T-helper 17 cell (primary cell): ENCODE measurements at regions not wholly inside any gene's neighbourhood (a gene's known extent, or its start where the extent isn't known, plus 50 kb on each side); places are given as distances from the start of the nearest gene placed in this dataset.

Experiments used
- ATAC-seq: fragments of 150-1000 bp; cut with Tn5 transposase; 2 replicates; pipeline ENCODE4 v1.10.0; 2021; ENCODE audit warnings: mild to moderate bottlenecking, moderate library complexity
- DNase-seq, 3 donors: peaks; one replicate each; pipeline versions ENCODE4 v3.0.0 to v3.0.0-alpha.2; 2020 to 2021
- H3K9me3 ChIP-seq: one replicate; pipeline ENCODE4 v1.7.0; 2013; ENCODE audit warnings: low read length, mild to moderate bottlenecking; ENCODE audit not compliant: control insufficient read depth, poor library complexity, severe bottlenecking
- H3K27ac Mint-ChIP-seq: one replicate; pipeline ENCODE4 v1.8.0; 2022; ENCODE audit warnings: mild to moderate bottlenecking, moderate library complexity, mixed read lengths
- H3K27me3 Mint-ChIP-seq: one replicate; pipeline ENCODE4 v1.8.0; 2022; ENCODE audit warnings: mixed read lengths
- H3K36me3 Mint-ChIP-seq: one replicate; pipeline ENCODE4 v1.8.0; 2022; ENCODE audit warnings: low read depth, mixed read lengths
- H3K4me1 Mint-ChIP-seq: one replicate; pipeline ENCODE4 v1.8.0; 2022; ENCODE audit warnings: mild to moderate bottlenecking, mixed read lengths
- H3K4me3 Mint-ChIP-seq: one replicate; pipeline ENCODE4 v1.8.0; 2022; ENCODE audit warnings: mild to moderate bottlenecking, moderate library complexity, mixed read lengths

- DNase-seq = no peak
- H3K4me1 Mint-ChIP-seq = peaks cover 7% of the 10 kb centered on the region
- no peak for ATAC-seq
- H3K9me3 ChIP-seq = no peaks in the 10 kb centered on the region
- no peaks in the 10 kb centered on the region for H3K27me3 Mint-ChIP-seq
- no peak overlapping the region for H3K27ac Mint-ChIP-seq
- no peak overlapping the region for H3K4me3 Mint-ChIP-seq
- H3K36me3 Mint-ChIP-seq = peaks cover 2% of the 10 kb centered on the region
Measured at GRCh38 chr3:104596054-104596453, 770.7 kb upstream of the ALCAM start.

GRCh38 chr3:104596551-104596950 is 770.2 kb upstream of the ALCAM start:
- Mint-ChIP-seq H3K36me3 (peaks cover 2% of the 10 kb centered on the region), H3K4me1 (peaks cover 4% of the 10 kb centered on the region), H3K4me3 (no peak overlapping the region), H3K27ac (no peak overlapping the region), H3K27me3 (no peaks in the 10 kb centered on the region)
- ATAC-seq (peak; percentile 57), DNase-seq (no peak)
- H3K9me3 ChIP-seq = no peaks in the 10 kb centered on the region

- no peaks in the 10 kb centered on the region for H3K36me3 Mint-ChIP-seq
- no peak overlapping the region for H3K4me3 Mint-ChIP-seq
- ATAC-seq = no peak
- no peak overlapping the region for H3K27ac Mint-ChIP-seq
- no peaks in the 10 kb centered on the region for H3K4me1 Mint-ChIP-seq
- peaks cover 12% of the 10 kb centered on the region for H3K27me3 Mint-ChIP-seq
- DNase-seq = no peak
- H3K9me3 ChIP-seq = no peaks in the 10 kb centered on the region
Measured at GRCh38 chr3:104598848-104599511, 767.7 kb upstream of the ALCAM start.

DNA sequence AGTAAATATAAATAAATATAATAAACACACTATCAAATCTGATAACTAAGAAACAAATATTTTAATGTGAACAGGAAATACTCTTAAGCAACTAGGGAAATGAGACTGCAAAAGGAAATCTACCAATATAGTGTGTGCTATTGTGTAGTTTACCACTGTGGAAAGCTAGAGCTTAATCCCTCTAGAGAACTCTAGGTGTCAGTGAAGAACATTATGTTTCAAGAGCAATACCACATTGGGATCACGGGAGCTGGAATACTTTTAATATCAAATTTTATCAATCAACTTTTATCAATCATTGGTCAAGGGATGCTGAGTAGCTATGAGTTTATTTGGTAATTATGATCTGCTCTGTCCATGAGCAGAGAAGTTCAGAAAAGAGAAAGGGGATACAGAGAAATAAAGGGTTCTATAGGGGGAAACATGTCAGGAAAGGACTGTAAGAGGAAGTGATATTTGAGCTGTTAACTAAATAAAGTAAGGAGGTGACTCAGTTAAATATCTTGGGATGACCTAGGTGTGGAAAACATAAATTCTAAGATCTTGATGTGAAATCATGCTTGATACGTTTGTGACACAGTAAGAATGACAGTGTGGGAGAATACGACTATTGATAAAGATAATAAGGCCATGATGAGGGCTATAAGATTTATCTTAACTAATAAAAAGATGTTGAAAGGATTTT is 762.2 kb upstream of the ALCAM start:
- Mint-ChIP-seq H3K4me1 (peaks cover 7% of the 10 kb centered on the region), H3K27me3 (peaks cover 38% of the 10 kb centered on the region), H3K4me3 (no peak overlapping the region), H3K36me3 (no peaks in the 10 kb centered on the region), H3K27ac (no peak overlapping the region)
- no peaks in the 10 kb centered on the region for H3K9me3 ChIP-seq
- no peak for DNase-seq
- ATAC-seq = no peak

DNA sequence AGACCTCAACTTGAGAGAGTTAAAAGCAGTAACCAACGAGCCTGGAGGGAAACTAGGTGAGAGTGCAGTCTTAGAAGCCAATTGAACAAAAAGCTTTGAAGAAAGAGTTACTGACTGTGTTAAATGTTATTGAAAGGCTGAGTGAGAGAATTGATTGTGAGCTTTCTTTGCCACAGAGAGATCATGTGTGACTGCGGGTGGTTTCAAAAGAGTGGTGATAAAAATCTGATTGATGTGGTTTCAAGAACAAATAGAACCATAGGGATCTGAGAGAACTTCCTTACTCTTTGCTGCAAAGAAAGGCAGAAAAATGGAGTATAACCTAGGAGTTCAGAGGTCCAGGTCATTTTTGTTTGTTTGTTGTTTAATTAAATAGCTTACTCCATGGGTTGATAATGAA is 759.9 kb upstream of the ALCAM start:
- DNase-seq = no peak
- H3K4me3 Mint-ChIP-seq = no peak overlapping the region
- no peak for ATAC-seq
- peaks cover 47% of the 10 kb centered on the region for H3K27me3 Mint-ChIP-seq
- peaks cover 7% of the 10 kb centered on the region for H3K4me1 Mint-ChIP-seq
- no peaks in the 10 kb centered on the region for H3K9me3 ChIP-seq
- H3K36me3 Mint-ChIP-seq = no peaks in the 10 kb centered on the region
- H3K27ac Mint-ChIP-seq = no peak overlapping the region

GRCh38 chr3:104610730-104611652 is 755.7 kb upstream of the ALCAM start:
- Mint-ChIP-seq H3K27ac (no peak overlapping the region), H3K36me3 (no peaks in the 10 kb centered on the region), H3K4me1 (peaks cover 7% of the 10 kb centered on the region), H3K27me3 (peaks cover 35% of the 10 kb centered on the region), H3K4me3 (no peak overlapping the region)
- DNase-seq = no peak
- H3K9me3 ChIP-seq = no peaks in the 10 kb centered on the region
- ATAC-seq = no peak

- H3K27ac Mint-ChIP-seq = no peak overlapping the region
Measured at GRCh38 chr3:104612218-104612617, 754.5 kb upstream of the ALCAM start.

DNA sequence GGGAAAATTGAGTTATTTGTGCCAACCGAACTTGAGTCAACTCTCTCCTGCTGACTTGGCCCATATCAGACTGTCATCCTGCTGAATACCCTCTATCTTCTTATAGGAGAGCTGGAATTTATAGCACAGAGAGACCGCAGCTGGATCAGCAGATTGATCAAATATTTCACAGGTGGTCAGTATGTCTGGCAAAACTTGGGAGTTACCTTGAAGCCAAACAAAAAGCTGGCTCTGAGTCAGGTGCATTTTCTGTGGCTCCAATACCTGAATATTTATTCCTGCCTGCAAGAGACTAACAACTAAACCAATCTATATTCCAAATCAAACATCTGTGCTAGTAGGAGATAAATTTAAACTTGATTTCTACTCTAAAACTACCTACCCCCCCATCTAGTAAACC is 752.1 kb upstream of the ALCAM start:
- DNase-seq (no peak), ATAC-seq (no peak)
- Mint-ChIP-seq H3K4me1 (no peaks in the 10 kb centered on the region), H3K4me3 (no peak overlapping the region), H3K27ac (no peak overlapping the region), H3K27me3 (peaks cover 15% of the 10 kb centered on the region), H3K36me3 (no peaks in the 10 kb centered on the region)
- H3K9me3 ChIP-seq = no peaks in the 10 kb centered on the region

More at GRCh38 chr3:104612218-104612617, 754.5 kb upstream of the ALCAM start:
- H3K27me3 Mint-ChIP-seq = peaks cover 26% of the 10 kb centered on the region
- ATAC-seq = no peak
- DNase-seq = no peak
- H3K36me3 Mint-ChIP-seq = no peaks in the 10 kb centered on the region
- no peaks in the 10 kb centered on the region for H3K4me1 Mint-ChIP-seq
- no peaks in the 10 kb centered on the region for H3K9me3 ChIP-seq
- no peak overlapping the region for H3K4me3 Mint-ChIP-seq

GRCh38 chr3:104628185-104628789 is 738.4 kb upstream of the ALCAM start:
- no peak for ATAC-seq

GRCh38 chr3:104629038-104629437 is 737.7 kb upstream of the ALCAM start:
- Mint-ChIP-seq H3K4me3 (no peak overlapping the region), H3K36me3 (no peaks in the 10 kb centered on the region), H3K27ac (no peak overlapping the region), H3K27me3 (peaks cover 17% of the 10 kb centered on the region), H3K4me1 (no peaks in the 10 kb centered on the region)
- ATAC-seq (no peak), DNase-seq (no peak)
- no peaks in the 10 kb centered on the region for H3K9me3 ChIP-seq

More at GRCh38 chr3:104628185-104628789, 738.4 kb upstream of the ALCAM start:
- no peaks in the 10 kb centered on the region for H3K9me3 ChIP-seq
- H3K36me3 Mint-ChIP-seq = no peaks in the 10 kb centered on the region
- peaks cover 18% of the 10 kb centered on the region for H3K27me3 Mint-ChIP-seq
- DNase-seq = no peak
- H3K4me3 Mint-ChIP-seq = no peak overlapping the region
- H3K4me1 Mint-ChIP-seq = no peaks in the 10 kb centered on the region
- no peak overlapping the region for H3K27ac Mint-ChIP-seq

GRCh38 chr3:104631254-104631653 is 735.5 kb upstream of the ALCAM start:
- no peaks in the 10 kb centered on the region for H3K9me3 ChIP-seq
- DNase-seq = no peak
- H3K4me1 Mint-ChIP-seq = no peaks in the 10 kb centered on the region
- no peak for ATAC-seq
- H3K4me3 Mint-ChIP-seq = no peak overlapping the region
- no peak overlapping the region for H3K27ac Mint-ChIP-seq
- H3K36me3 Mint-ChIP-seq = no peaks in the 10 kb centered on the region
- peaks cover 15% of the 10 kb centered on the region for H3K27me3 Mint-ChIP-seq

- Mint-ChIP-seq H3K4me1 (no peaks in the 10 kb centered on the region), H3K27ac (no peak overlapping the region), H3K4me3 (no peak overlapping the region), H3K27me3 (peaks cover 11% of the 10 kb centered on the region), H3K36me3 (peaks cover 2% of the 10 kb centered on the region)
- H3K9me3 ChIP-seq = no peaks in the 10 kb centered on the region
- DNase-seq = no peak
- ATAC-seq = no peak
Measured at GRCh38 chr3:104632521-104632920, 734.2 kb upstream of the ALCAM start.

- ATAC-seq (no peak), DNase-seq (no peak)
- H3K4me1 Mint-ChIP-seq = no peaks in the 10 kb centered on the region
- H3K9me3 ChIP-seq = no peaks in the 10 kb centered on the region
- no peak overlapping the region for H3K27ac Mint-ChIP-seq
- no peak overlapping the region for H3K4me3 Mint-ChIP-seq
- H3K36me3 Mint-ChIP-seq = peaks cover 2% of the 10 kb centered on the region
- peaks cover 10% of the 10 kb centered on the region for H3K27me3 Mint-ChIP-seq
Measured at GRCh38 chr3:104632947-104633346, 733.8 kb upstream of the ALCAM start.
